ENCODE measurements at regions not wholly inside any gene's neighbourhood (a gene's known extent, or its start where the extent isn't known, plus 50 kb on each side); places are given as distances from the start of the nearest gene placed in this dataset.

GRCh38 chr3:72189339-72189738, 404.4 kb upstream of the PROK2 start (continued):
- TF ChIP-seq, protein P1, sequence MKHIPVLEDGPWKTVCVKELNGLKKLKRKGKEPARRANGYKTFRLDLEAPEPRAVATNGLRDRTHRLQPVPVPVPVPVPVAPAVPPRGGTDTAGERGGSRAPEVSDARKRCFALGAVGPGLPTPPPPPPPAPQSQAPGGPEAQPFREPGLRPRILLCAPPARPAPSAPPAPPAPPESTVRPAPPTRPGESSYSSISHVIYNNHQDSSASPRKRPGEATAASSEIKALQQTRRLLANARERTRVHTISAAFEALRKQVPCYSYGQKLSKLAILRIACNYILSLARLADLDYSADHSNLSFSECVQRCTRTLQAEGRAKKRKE (CRISPR knock-in tag; IDR thresholded peaks at IDR 0.05; ENCODE audit: low read depth), result no peak
- no peak for TF ChIP-seq POLR2AphosphoS2 (conservative IDR thresholded peaks at IDR 0.05; ENCODE audit: low read length)
- no peak for TF ChIP-seq CHD4 (IDR thresholded peaks at IDR 0.05; ENCODE audit: borderline replicate concordance)
- no peak for TF ChIP-seq NR3C1 (IDR thresholded peaks at IDR 0.05)
- no peak for TF ChIP-seq FOSL2 (IDR thresholded peaks at IDR 0.05)
- TF ChIP-seq FOSL2 (CRISPR knock-in tag; IDR thresholded peaks at IDR 0.05), result no peak

DNA sequence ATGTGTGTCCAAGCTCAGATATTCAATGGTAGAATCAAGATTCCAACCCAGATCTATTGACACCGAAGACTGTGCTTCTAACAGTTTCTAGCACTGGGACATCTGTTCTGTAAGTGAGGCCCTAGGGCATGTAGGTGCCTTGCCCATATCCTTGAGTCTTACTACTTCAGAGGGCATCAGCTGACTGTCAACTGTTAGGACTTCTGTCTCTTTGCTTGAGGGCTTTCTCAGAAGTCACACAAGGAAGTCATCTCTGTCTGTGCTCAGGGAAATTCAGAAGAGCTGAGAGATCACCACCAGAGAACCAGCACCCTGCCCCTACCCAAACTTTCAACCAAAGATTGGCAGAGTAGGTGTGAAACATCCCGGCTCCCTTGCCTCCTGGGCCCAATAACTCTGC, 403.6 kb upstream of the PROK2 start:
- WGBS (ENCODE audit: missing lambda C conversion rate), result 48% methylated on average over 2 of the region's 2 CpGs
- ATAC-seq, result no peak
- POLR2A ChIA-PET, result no interaction called here
- H3K4me2 ChIP-seq, result no peak overlapping the region
- DNase-seq (ENCODE audit: low read depth in 1 of 2, low spot score in 1 of 2), result no peak
- no peak for FAIRE-seq
- no peak overlapping the region for H3K4me3 ChIP-seq
- CTCF ChIA-PET, result interaction anchor here (0.9 kb wide), 1 partner anchor 9 kb away, joined by 3 read pairs; no protein-coding TSS in a partner anchor
- TF ChIP-seq RARB (CRISPR knock-in tag; IDR thresholded peaks at IDR 0.05), result no peak
- TF ChIP-seq ZSCAN20 (CRISPR knock-in tag; IDR thresholded peaks at IDR 0.05), result no peak
- TF ChIP-seq, protein P2, sequence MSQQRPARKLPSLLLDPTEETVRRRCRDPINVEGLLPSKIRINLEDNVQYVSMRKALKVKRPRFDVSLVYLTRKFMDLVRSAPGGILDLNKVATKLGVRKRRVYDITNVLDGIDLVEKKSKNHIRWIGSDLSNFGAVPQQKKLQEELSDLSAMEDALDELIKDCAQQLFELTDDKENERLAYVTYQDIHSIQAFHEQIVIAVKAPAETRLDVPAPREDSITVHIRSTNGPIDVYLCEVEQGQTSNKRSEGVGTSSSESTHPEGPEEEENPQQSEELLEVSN (IDR thresholded peaks at IDR 0.05; ENCODE audit: borderline replicate concordance, low read depth), result no peak
- peaks cover 12% of the 10 kb centered on the region; the same call in 2 of the 3 replicates for H3K9me3 ChIP-seq
- H3K4me1 ChIP-seq, result 0 out of 3 replicates have a peak, but pooled peaks cover 4% of the 10 kb centered on the region
- H3K27ac ChIP-seq, result no peak overlapping the region

GRCh38 chr3:72187131-72187530, 402.2 kb upstream of the PROK2 start:
- 25% methylated on average over 2 of the region's 2 CpGs for WGBS (ENCODE audit: missing lambda C conversion rate)
- ChIA-PET POLR2A (no interaction called here), CTCF (no interaction called here)
- DNase-seq (ENCODE audit: low read depth in 1 of 2, low spot score in 1 of 2) (peak in 1 of 2 experiments; percentile 17), FAIRE-seq (no peak), ATAC-seq (0 out of 6 replicates have a peak, but pooled peaks have one; percentile 32 to 50)
- TF ChIP-seq RAD21 (conservative IDR thresholded peaks at IDR 0.05 in 1 of 2, IDR thresholded peaks at IDR 0.05 in 1 of 2) (peak in 1 of 2 experiments; percentile 5; a peak in 1 of 5 replicates), PBX3 (IDR thresholded peaks at IDR 0.05) (no peak)
- H3K4me2 ChIP-seq, result no peak overlapping the region
- H3K4me3 ChIP-seq, result no peak overlapping the region
- H3K9me3 ChIP-seq, result peaks cover 4% of the 10 kb centered on the region; the same call in 1 of the 3 replicates
- H3K4me1 ChIP-seq, result 0 out of 3 replicates have a peak, but pooled peaks cover 4% of the 10 kb centered on the region
- H3K27ac ChIP-seq, result no peak overlapping the region

DNA sequence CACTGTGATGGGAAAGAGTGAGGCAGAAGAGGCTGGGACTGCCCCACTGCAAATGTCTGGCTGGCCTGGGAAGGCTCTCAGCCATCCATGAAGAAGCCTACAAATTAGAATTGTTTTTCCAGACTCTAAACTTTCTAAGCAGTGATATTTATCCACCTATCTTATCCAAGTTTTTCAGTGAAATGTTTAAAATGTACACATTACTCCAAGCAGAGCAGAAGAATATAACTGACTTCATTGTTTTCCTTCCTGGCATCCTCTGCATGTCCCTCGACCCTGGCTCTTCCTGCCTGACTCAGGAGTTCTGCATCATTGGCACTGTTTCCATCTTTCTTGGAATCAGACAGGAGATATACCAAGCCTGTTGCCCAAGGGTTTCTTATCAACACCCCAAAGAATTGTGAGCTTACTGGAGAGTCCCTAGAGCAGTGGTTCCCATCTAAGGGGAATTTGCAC, 401.5 kb upstream of the PROK2 start:
- no peak for FAIRE-seq
- H3K4me3 ChIP-seq, result no peak overlapping the region
- H3K9me3 ChIP-seq, result peaks cover 4% of the 10 kb centered on the region; the same call in 1 of the 3 replicates
- H3K27ac ChIP-seq, result no peak overlapping the region
- 5% methylated on average over 1 of the region's 1 CpG for WGBS (ENCODE audit: missing lambda C conversion rate)
- DNase-seq (ENCODE audit: low read depth in 1 of 2, low spot score in 1 of 2), result no peak
- H3K4me1 ChIP-seq, result 0 out of 3 replicates have a peak, but pooled peaks cover 4% of the 10 kb centered on the region
- TF ChIP-seq RCOR1 (IDR thresholded peaks at IDR 0.05; ENCODE audit: low read depth, low read length) (no peak), RNF2 (IDR thresholded peaks at IDR 0.05; ENCODE audit: borderline replicate concordance, low read depth) (no peak), GATA3 (IDR thresholded peaks at IDR 0.05; ENCODE audit: borderline replicate concordance) (no peak), SMC3 (IDR thresholded peaks at IDR 0.05) (no peak), RARB (CRISPR knock-in tag; IDR thresholded peaks at IDR 0.05) (no peak), USF2 (IDR thresholded peaks at IDR 0.05) (no peak), HOXA7 (CRISPR knock-in tag; IDR thresholded peaks at IDR 0.05) (no peak), BCL3 (IDR thresholded peaks at IDR 0.05) (no peak), ZFP36 (IDR thresholded peaks at IDR 0.05; ENCODE audit: borderline replicate concordance, partially characterized antibody) (no peak), CHD4 (IDR thresholded peaks at IDR 0.05; ENCODE audit: borderline replicate concordance) (no peak), NPAS2 (CRISPR knock-in tag; IDR thresholded peaks at IDR 0.05; ENCODE audit: borderline replicate concordance) (no peak), FOSL2 (IDR thresholded peaks at IDR 0.05) (no peak), FOSL2 (CRISPR knock-in tag; IDR thresholded peaks at IDR 0.05) (no peak), ZC3H11A (IDR thresholded peaks at IDR 0.05) (no peak), SREBF2 (IDR thresholded peaks at IDR 0.05) (no peak), POLR2A (IDR thresholded peaks at IDR 0.05; ENCODE audit: low read length) (no peak)
- TF ChIP-seq, protein P3, sequence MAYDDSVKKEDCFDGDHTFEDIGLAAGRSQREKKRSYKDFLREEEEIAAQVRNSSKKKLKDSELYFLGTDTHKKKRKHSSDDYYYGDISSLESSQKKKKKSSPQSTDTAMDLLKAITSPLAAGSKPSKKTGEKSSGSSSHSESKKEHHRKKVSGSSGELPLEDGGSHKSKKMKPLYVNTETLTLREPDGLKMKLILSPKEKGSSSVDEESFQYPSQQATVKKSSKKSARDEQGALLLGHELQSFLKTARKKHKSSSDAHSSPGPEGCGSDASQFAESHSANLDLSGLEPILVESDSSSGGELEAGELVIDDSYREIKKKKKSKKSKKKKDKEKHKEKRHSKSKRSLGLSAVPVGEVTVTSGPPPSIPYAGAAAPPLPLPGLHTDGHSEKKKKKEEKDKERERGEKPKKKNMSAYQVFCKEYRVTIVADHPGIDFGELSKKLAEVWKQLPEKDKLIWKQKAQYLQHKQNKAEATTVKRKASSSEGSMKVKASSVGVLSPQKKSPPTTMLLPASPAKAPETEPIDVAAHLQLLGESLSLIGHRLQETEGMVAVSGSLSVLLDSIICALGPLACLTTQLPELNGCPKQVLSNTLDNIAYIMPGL (CRISPR knock-in tag; IDR thresholded peaks at IDR 0.05; ENCODE audit: borderline replicate concordance), result no peak
- TF ChIP-seq, protein P1 (CRISPR knock-in tag; IDR thresholded peaks at IDR 0.05; ENCODE audit: low read depth), result no peak
- no peak overlapping the region for H3K4me2 ChIP-seq
- ChIA-PET CTCF (no interaction called here), POLR2A (no interaction called here)
- no peak for ATAC-seq
